ENCODE measurements at regions not wholly inside any gene's neighbourhood (a gene's known extent, or its start where the extent isn't known, plus 50 kb on each side); places are given as distances from the start of the nearest gene placed in this dataset.

GRCh38 chr10:128898133-128898915 lies 568.7 kb upstream of the MGMT start:
- no peak for DNase-seq (ENCODE audit: low read depth)
- H3K4me3 ChIP-seq (ENCODE audit: low read depth, low read length) = no peak overlapping the region
- no peak for TF ChIP-seq CTCF (IDR thresholded peaks at IDR 0.05; ENCODE audit: insufficient read depth, low read depth, low read length, missing control alignments)

- no peak for DNase-seq (ENCODE audit: low read depth)
- H3K4me3 ChIP-seq (ENCODE audit: low read depth, low read length) = no peak overlapping the region
- TF ChIP-seq CTCF (IDR thresholded peaks at IDR 0.05; ENCODE audit: insufficient read depth, low read depth, low read length, missing control alignments) = no peak
Observed at GRCh38 chr10:128898916-128899195, 568.2 kb upstream of the MGMT start.

GRCh38 chr10:128900456-128900855 lies 566.6 kb upstream of the MGMT start:
- no peak overlapping the region for H3K4me3 ChIP-seq (ENCODE audit: low read depth, low read length)
- TF ChIP-seq CTCF (IDR thresholded peaks at IDR 0.05; ENCODE audit: insufficient read depth, low read depth, low read length, missing control alignments) = no peak
- DNase-seq (ENCODE audit: low read depth) = no peak

- no peak for DNase-seq (ENCODE audit: low read depth)
- no peak for TF ChIP-seq CTCF (IDR thresholded peaks at IDR 0.05; ENCODE audit: insufficient read depth, low read depth, low read length, missing control alignments)
- no peak overlapping the region for H3K4me3 ChIP-seq (ENCODE audit: low read depth, low read length)
Observed at GRCh38 chr10:128901236-128901635, 565.8 kb upstream of the MGMT start.

GRCh38 chr10:128902031-128902710 lies 564.9 kb upstream of the MGMT start:
- DNase-seq (ENCODE audit: low read depth) = no peak
- TF ChIP-seq CTCF (IDR thresholded peaks at IDR 0.05; ENCODE audit: insufficient read depth, low read depth, low read length, missing control alignments) = no peak
- H3K4me3 ChIP-seq (ENCODE audit: low read depth, low read length) = no peak overlapping the region

GRCh38 chr10:128907155-128907941 lies 559.7 kb upstream of the MGMT start:
- no peak overlapping the region for H3K4me3 ChIP-seq (ENCODE audit: low read depth, low read length)
- DNase-seq (ENCODE audit: low read depth) = no peak
- TF ChIP-seq CTCF (IDR thresholded peaks at IDR 0.05; ENCODE audit: insufficient read depth, low read depth, low read length, missing control alignments) = no peak

Data from GM12865 (cell line).